T-helper 17 cell (primary cell): ENCODE measurements at regions not wholly inside any gene's neighbourhood (a gene's known extent, or its start where the extent isn't known, plus 50 kb on each side); places are given as distances from the start of the nearest gene placed in this dataset.

ENCODE experiments used
- ATAC-seq: fragments of 150-1000 bp; cut with Tn5 transposase; 2 replicates; pipeline ENCODE4 v1.10.0; 2021; ENCODE audit warnings: mild to moderate bottlenecking, moderate library complexity
- DNase-seq, 3 donors: peaks; one replicate each; pipeline versions ENCODE4 v3.0.0 to v3.0.0-alpha.2; 2020 to 2021
- H3K9me3 ChIP-seq: one replicate; pipeline ENCODE4 v1.7.0; 2013; ENCODE audit warnings: low read length, mild to moderate bottlenecking; ENCODE audit not compliant: control insufficient read depth, poor library complexity, severe bottlenecking
- H3K27ac Mint-ChIP-seq: one replicate; pipeline ENCODE4 v1.8.0; 2022; ENCODE audit warnings: mild to moderate bottlenecking, moderate library complexity, mixed read lengths
- H3K27me3 Mint-ChIP-seq: one replicate; pipeline ENCODE4 v1.8.0; 2022; ENCODE audit warnings: mixed read lengths
- H3K36me3 Mint-ChIP-seq: one replicate; pipeline ENCODE4 v1.8.0; 2022; ENCODE audit warnings: low read depth, mixed read lengths
- H3K4me1 Mint-ChIP-seq: one replicate; pipeline ENCODE4 v1.8.0; 2022; ENCODE audit warnings: mild to moderate bottlenecking, mixed read lengths
- H3K4me3 Mint-ChIP-seq: one replicate; pipeline ENCODE4 v1.8.0; 2022; ENCODE audit warnings: mild to moderate bottlenecking, moderate library complexity, mixed read lengths

GRCh38 chr2:120604767-120605166 lies 130.9 kb upstream of the GLI2 start:
- Mint-ChIP-seq H3K27ac (no peak overlapping the region), H3K36me3 (no peaks in the 10 kb centered on the region), H3K4me1 (peaks cover 6% of the 10 kb centered on the region), H3K4me3 (no peak overlapping the region), H3K27me3 (peaks cover 27% of the 10 kb centered on the region)
- no peak for ATAC-seq
- no peaks in the 10 kb centered on the region for H3K9me3 ChIP-seq
- no peak for DNase-seq

GRCh38 chr2:120605231-120605935 lies 130.3 kb upstream of the GLI2 start:
- Mint-ChIP-seq H3K27me3 (peaks cover 27% of the 10 kb centered on the region), H3K36me3 (no peaks in the 10 kb centered on the region), H3K27ac (no peak overlapping the region), H3K4me3 (no peak overlapping the region), H3K4me1 (peaks cover 6% of the 10 kb centered on the region)
- ATAC-seq (no peak), DNase-seq (no peak)
- no peaks in the 10 kb centered on the region for H3K9me3 ChIP-seq

- no peak overlapping the region for H3K27ac Mint-ChIP-seq
- DNase-seq = no peak
- peaks cover 27% of the 10 kb centered on the region for H3K27me3 Mint-ChIP-seq
- no peaks in the 10 kb centered on the region for H3K9me3 ChIP-seq
- H3K36me3 Mint-ChIP-seq = no peaks in the 10 kb centered on the region
- ATAC-seq = no peak
- peaks cover 6% of the 10 kb centered on the region for H3K4me1 Mint-ChIP-seq
- H3K4me3 Mint-ChIP-seq = no peak overlapping the region
Measured at GRCh38 chr2:120606280-120606679, 129.4 kb upstream of the GLI2 start.

GRCh38 chr2:120606931-120607330 lies 128.7 kb upstream of the GLI2 start:
- no peak overlapping the region for H3K27ac Mint-ChIP-seq
- H3K36me3 Mint-ChIP-seq = peaks cover under 1% of the 10 kb centered on the region
- no peak for DNase-seq
- ATAC-seq = no peak
- H3K27me3 Mint-ChIP-seq = peaks cover 30% of the 10 kb centered on the region
- no peak overlapping the region for H3K4me3 Mint-ChIP-seq
- no peaks in the 10 kb centered on the region for H3K9me3 ChIP-seq
- H3K4me1 Mint-ChIP-seq = peaks cover 6% of the 10 kb centered on the region

- DNase-seq (no peak), ATAC-seq (no peak)
- Mint-ChIP-seq H3K36me3 (peaks cover 3% of the 10 kb centered on the region), H3K4me3 (no peak overlapping the region), H3K4me1 (peaks cover 6% of the 10 kb centered on the region), H3K27me3 (peaks cover 33% of the 10 kb centered on the region), H3K27ac (no peak overlapping the region)
- no peaks in the 10 kb centered on the region for H3K9me3 ChIP-seq
Measured at GRCh38 chr2:120607506-120607905, 128.2 kb upstream of the GLI2 start.

- no peak overlapping the region for H3K4me3 Mint-ChIP-seq
- no peak overlapping the region for H3K27ac Mint-ChIP-seq
- peaks cover 6% of the 10 kb centered on the region for H3K4me1 Mint-ChIP-seq
- no peaks in the 10 kb centered on the region for H3K9me3 ChIP-seq
- H3K27me3 Mint-ChIP-seq = peaks cover 36% of the 10 kb centered on the region
- DNase-seq (no peak), ATAC-seq (no peak)
- peaks cover 3% of the 10 kb centered on the region for H3K36me3 Mint-ChIP-seq
Measured at GRCh38 chr2:120607996-120608395, 127.7 kb upstream of the GLI2 start.

GRCh38 chr2:120609826-120610395 lies 125.8 kb upstream of the GLI2 start:
- no peaks in the 10 kb centered on the region for H3K9me3 ChIP-seq
- H3K36me3 Mint-ChIP-seq = peaks cover 3% of the 10 kb centered on the region
- peaks cover 9% of the 10 kb centered on the region for H3K4me1 Mint-ChIP-seq
- ATAC-seq (no peak), DNase-seq (no peak)
- no peak overlapping the region for H3K27ac Mint-ChIP-seq
- no peak overlapping the region for H3K4me3 Mint-ChIP-seq
- H3K27me3 Mint-ChIP-seq = peaks cover 39% of the 10 kb centered on the region

GRCh38 chr2:120611016-120611415 lies 124.7 kb upstream of the GLI2 start:
- Mint-ChIP-seq H3K4me1 (peaks cover 7% of the 10 kb centered on the region), H3K27me3 (peaks cover 34% of the 10 kb centered on the region), H3K27ac (peak overlapping the region; percentile 4), H3K4me3 (no peak overlapping the region), H3K36me3 (peaks cover 3% of the 10 kb centered on the region)
- DNase-seq = no peak
- no peak for ATAC-seq
- H3K9me3 ChIP-seq = no peaks in the 10 kb centered on the region

GRCh38 chr2:120611961-120612360 lies 123.7 kb upstream of the GLI2 start:
- Mint-ChIP-seq H3K4me3 (no peak overlapping the region), H3K36me3 (peaks cover 3% of the 10 kb centered on the region), H3K27ac (no peak overlapping the region), H3K27me3 (peaks cover 29% of the 10 kb centered on the region), H3K4me1 (peaks cover 5% of the 10 kb centered on the region)
- ATAC-seq (no peak), DNase-seq (no peak)
- H3K9me3 ChIP-seq = no peaks in the 10 kb centered on the region

GRCh38 chr2:120612471-120612870 lies 123.2 kb upstream of the GLI2 start:
- H3K4me3 Mint-ChIP-seq = no peak overlapping the region
- H3K27me3 Mint-ChIP-seq = peaks cover 27% of the 10 kb centered on the region
- H3K36me3 Mint-ChIP-seq = peaks cover 3% of the 10 kb centered on the region
- H3K4me1 Mint-ChIP-seq = peaks cover 2% of the 10 kb centered on the region
- H3K27ac Mint-ChIP-seq = no peak overlapping the region
- H3K9me3 ChIP-seq = no peaks in the 10 kb centered on the region
- DNase-seq (no peak), ATAC-seq (no peak)

- H3K4me1 Mint-ChIP-seq = peaks cover 2% of the 10 kb centered on the region
- no peak for ATAC-seq
- no peaks in the 10 kb centered on the region for H3K9me3 ChIP-seq
- no peak overlapping the region for H3K4me3 Mint-ChIP-seq
- peaks cover 3% of the 10 kb centered on the region for H3K36me3 Mint-ChIP-seq
- peaks cover 28% of the 10 kb centered on the region for H3K27me3 Mint-ChIP-seq
- no peak overlapping the region for H3K27ac Mint-ChIP-seq
- DNase-seq = no peak
Measured at GRCh38 chr2:120612931-120613330, 122.7 kb upstream of the GLI2 start.

GRCh38 chr2:120613742-120614571 lies 121.7 kb upstream of the GLI2 start:
- no peak for DNase-seq
- ATAC-seq = no peak
- H3K9me3 ChIP-seq = no peaks in the 10 kb centered on the region
- Mint-ChIP-seq H3K27me3 (peaks cover 31% of the 10 kb centered on the region), H3K27ac (no peak overlapping the region), H3K4me1 (peaks cover 2% of the 10 kb centered on the region), H3K4me3 (no peak overlapping the region), H3K36me3 (peaks cover 3% of the 10 kb centered on the region)

- ATAC-seq = no peak
- Mint-ChIP-seq H3K36me3 (peaks cover 3% of the 10 kb centered on the region), H3K27me3 (peaks cover 31% of the 10 kb centered on the region), H3K4me1 (peaks cover 2% of the 10 kb centered on the region), H3K4me3 (no peak overlapping the region), H3K27ac (no peak overlapping the region)
- no peak for DNase-seq
- H3K9me3 ChIP-seq = no peaks in the 10 kb centered on the region
Measured at GRCh38 chr2:120614901-120615300, 120.8 kb upstream of the GLI2 start.
